Progenitor cell of endocrine pancreas (in vitro differentiated cells): ENCODE measurements at regions not wholly inside any gene's neighbourhood (a gene's known extent, or its start where the extent isn't known, plus 50 kb on each side); places are given as distances from the start of the nearest gene placed in this dataset.

ENCODE experiments used
- DNase-seq: peaks from one replicate; pipeline ENCODE4 v3.0.0; 2021; ENCODE audit warnings: low spot score; ENCODE audit not compliant: unreplicated experiment
- H3K27ac Mint-ChIP-seq: 2 replicates; pipeline ENCODE4 v1.8.0; 2021; ENCODE audit warnings: mild to moderate bottlenecking, moderate library complexity, mixed read lengths
- H3K27me3 Mint-ChIP-seq: 2 replicates; pipeline ENCODE4 v1.8.0; 2021; ENCODE audit warnings: mixed read lengths
- H3K36me3 Mint-ChIP-seq: 2 replicates; pipeline ENCODE4 v1.8.0; 2022; ENCODE audit warnings: mixed read lengths; ENCODE audit not compliant: insufficient read depth
- H3K4me1 Mint-ChIP-seq: 2 replicates; pipeline ENCODE4 v1.8.0; 2021; ENCODE audit warnings: low read depth, mixed read lengths
- H3K4me3 Mint-ChIP-seq: 2 replicates; pipeline ENCODE4 v1.8.0; 2021; ENCODE audit warnings: low read depth, mild to moderate bottlenecking, moderate library complexity, mixed read lengths
- H3K9me3 Mint-ChIP-seq: 2 replicates; pipeline ENCODE4 v1.8.0; 2021; ENCODE audit warnings: low read depth, mixed read lengths
- CTCF ChIP-seq: fragments of 200-600 bp; sonication (generic); IDR thresholded peaks from one replicate; pipeline ENCODE4 v1.5.0; 2021; ENCODE audit warnings: antibody characterized with exemption, mild to moderate bottlenecking; ENCODE audit not compliant: unreplicated experiment

DNA sequence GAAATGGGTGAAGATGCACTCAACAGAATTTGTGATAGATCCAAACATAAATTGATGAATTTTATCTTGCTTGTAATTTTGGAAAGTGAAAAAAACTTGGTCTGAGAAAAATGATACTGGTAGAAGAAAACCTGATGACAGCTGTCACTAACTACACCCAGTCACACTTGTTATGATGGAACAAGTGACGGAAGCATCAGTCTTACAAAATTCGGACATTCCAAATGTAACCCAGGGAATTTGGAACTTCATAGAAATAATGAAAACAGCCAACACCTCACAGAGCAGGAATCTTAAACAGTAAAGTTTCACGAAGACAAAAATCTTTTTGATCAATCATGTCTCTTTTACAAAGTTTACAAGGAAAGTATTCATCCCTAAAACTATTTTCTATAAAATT lies 123.9 kb downstream of the RIN2 start:
- Mint-ChIP-seq H3K27me3 (no peaks in the 10 kb centered on the region), H3K4me3 (no peak overlapping the region), H3K9me3 (no peaks in the 10 kb centered on the region), H3K4me1 (peaks cover 26% of the 10 kb centered on the region), H3K27ac (no peak overlapping the region), H3K36me3 (peaks cover 3% of the 10 kb centered on the region)
- DNase-seq, result no peak
- no peak for TF ChIP-seq CTCF

- DNase-seq, result no peak
- no peaks in the 10 kb centered on the region for H3K27me3 Mint-ChIP-seq
- H3K9me3 Mint-ChIP-seq, result no peaks in the 10 kb centered on the region
- H3K36me3 Mint-ChIP-seq, result peaks cover 3% of the 10 kb centered on the region
- peaks cover 26% of the 10 kb centered on the region for H3K4me1 Mint-ChIP-seq
- no peak for TF ChIP-seq CTCF
- peak overlapping the region; percentile 46 for H3K27ac Mint-ChIP-seq
- H3K4me3 Mint-ChIP-seq, result no peak overlapping the region
These were observed 124.4 kb downstream of the RIN2 start for GRCh38 chr20:19882446-19882845.

DNA sequence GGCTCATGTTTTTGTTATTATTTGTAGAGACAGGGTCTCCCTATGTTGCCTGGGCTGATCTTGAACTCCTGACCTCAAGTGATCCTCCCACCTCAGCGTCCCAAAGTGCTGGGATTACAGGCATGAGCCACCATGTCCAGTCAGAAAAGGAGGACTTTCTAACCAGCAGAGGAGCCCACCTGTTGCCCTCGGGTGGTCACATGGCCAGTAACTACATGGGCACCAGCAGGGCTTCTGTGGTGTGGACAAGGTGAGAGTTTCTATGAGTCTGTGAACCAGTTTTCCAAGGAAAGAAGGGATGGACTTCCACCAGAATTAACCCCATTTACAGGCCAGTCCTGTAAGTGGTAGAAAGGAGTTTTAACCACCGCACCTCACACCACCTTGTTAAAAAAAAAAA lies 125.4 kb downstream of the RIN2 start:
- Mint-ChIP-seq H3K4me3 (no peak overlapping the region), H3K4me1 (peaks cover 31% of the 10 kb centered on the region), H3K27me3 (no peaks in the 10 kb centered on the region), H3K36me3 (peaks cover 3% of the 10 kb centered on the region), H3K9me3 (no peaks in the 10 kb centered on the region), H3K27ac (no peak overlapping the region)
- DNase-seq, result no peak
- no peak for TF ChIP-seq CTCF

DNA sequence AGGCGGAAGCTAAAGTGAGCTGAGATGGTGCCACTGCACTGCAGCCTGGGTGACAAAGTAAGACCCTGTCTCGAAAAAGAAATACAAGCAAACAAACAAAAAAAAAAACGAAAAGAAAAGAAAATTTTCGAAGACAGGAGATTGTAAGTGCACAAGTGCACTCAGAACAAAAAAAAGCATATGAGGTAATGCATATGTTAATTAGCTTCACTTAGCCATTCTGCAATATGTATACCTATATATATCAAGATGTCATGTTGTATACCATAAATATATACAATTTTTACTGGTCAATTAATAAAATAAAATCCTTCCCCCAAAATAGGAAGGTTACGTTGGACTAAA lies 127.5 kb downstream of the RIN2 start:
- H3K4me3 Mint-ChIP-seq, result no peak overlapping the region
- H3K9me3 Mint-ChIP-seq, result no peaks in the 10 kb centered on the region
- DNase-seq, result no peak
- peaks cover under 1% of the 10 kb centered on the region for H3K36me3 Mint-ChIP-seq
- H3K27me3 Mint-ChIP-seq, result no peaks in the 10 kb centered on the region
- TF ChIP-seq CTCF, result no peak
- H3K4me1 Mint-ChIP-seq, result peaks cover 46% of the 10 kb centered on the region
- no peak overlapping the region for H3K27ac Mint-ChIP-seq

GRCh38 chr20:19885939-19886660 lies 128.0 kb downstream of the RIN2 start:
- no peak for TF ChIP-seq CTCF
- no peaks in the 10 kb centered on the region for H3K9me3 Mint-ChIP-seq
- peaks cover 49% of the 10 kb centered on the region for H3K4me1 Mint-ChIP-seq
- peaks cover 5% of the 10 kb centered on the region for H3K36me3 Mint-ChIP-seq
- H3K27ac Mint-ChIP-seq, result peak overlapping the region; percentile 41
- DNase-seq, result no peak
- no peak overlapping the region for H3K4me3 Mint-ChIP-seq
- H3K27me3 Mint-ChIP-seq, result no peaks in the 10 kb centered on the region
